OCI-LY3 (cell line): ENCODE measurements at regions not wholly inside any gene's neighbourhood (a gene's known extent, or its start where the extent isn't known, plus 50 kb on each side); places are given as distances from the start of the nearest gene placed in this dataset.

Experiments
- H2AFZ ChIP-seq: fragments of 200-600, 300-600 bp; shearing (Covaris generic); 2 replicates; pipeline ENCODE4 v1.6.0; 2014; ENCODE audit warnings: antibody characterized with exemption, low read depth, low read length
- H3K27ac ChIP-seq: fragments of 200-600, 300-600 bp; sonication (generic); 2 replicates; pipeline ENCODE4 v1.5.1; 2014; ENCODE audit warnings: mild to moderate bottlenecking, low read length, moderate library complexity, mixed read lengths
- H3K27me3 ChIP-seq: fragments of 200-600, 300-600 bp; sonication (generic); 2 replicates; pipeline ENCODE4 v1.6.1; 2014; ENCODE audit warnings: low read depth, low read length, mixed read lengths
- H3K36me3 ChIP-seq: fragments of 200-600, 300-600 bp; sonication (generic); replicated peaks from 2 replicates; pipeline ENCODE3; 2014; ENCODE audit warnings: low read depth, low read length, mixed read lengths
- H3K4me1 ChIP-seq: fragments of 300-600, 200-600 bp; sonication (generic); 2 replicates; pipeline ENCODE4 v1.6.1; 2014; ENCODE audit warnings: low read length, mixed read lengths
- H3K4me2 ChIP-seq: fragments of 200-600, 300-600 bp; sonication (generic); 2 replicates; pipeline ENCODE4 v1.6.1; 2014; ENCODE audit warnings: low read length, mixed read lengths
- H3K4me3 ChIP-seq: fragments of 300-600, 200-600 bp; sonication (generic); 2 replicates; pipeline ENCODE4 v1.5.1; 2014; ENCODE audit warnings: antibody characterized with exemption, mild to moderate bottlenecking, low read length, moderate library complexity
- H3K79me2 ChIP-seq: fragments of 300-600, 200-600 bp; shearing (Covaris generic); 2 replicates; pipeline ENCODE4 v1.6.1; 2014; ENCODE audit warnings: mild to moderate bottlenecking, low read length, mixed read lengths
- H3K9ac ChIP-seq: fragments of 300-600, 200-600 bp; shearing (Covaris generic); 2 replicates; pipeline ENCODE4 v1.6.0; 2014; ENCODE audit warnings: mild to moderate bottlenecking, low read length, moderate library complexity
- H3K9me3 ChIP-seq: fragments of 200-600, 300-600 bp; shearing (Covaris generic); 2 replicates; pipeline ENCODE4 v1.6.1; 2014; ENCODE audit warnings: low read length, mixed read lengths; ENCODE audit not compliant: insufficient read depth
- H4K20me1 ChIP-seq: fragments of 200-600, 300-600 bp; sonication (generic); 2 replicates; pipeline ENCODE4 v1.6.1; 2016; ENCODE audit warnings: low read length, mixed read lengths; ENCODE audit not compliant: insufficient read depth
- EZH2phosphoT487 ChIP-seq: fragments of 200-600 bp; shearing (Covaris generic); IDR thresholded peaks from 2 replicates; pipeline ENCODE4 v1.6.1; 2018; ENCODE audit warnings: antibody characterized with exemption, mixed run types, low read depth
- TF ChIP-seq, protein P1 (sequence below): fragments of 200-600, 300-600 bp; sonication (generic); IDR thresholded peaks from 2 replicates; pipeline ENCODE4 v1.5.1; 2014; ENCODE audit warnings: antibody characterized with exemption, low read length, low read depth

DNA sequence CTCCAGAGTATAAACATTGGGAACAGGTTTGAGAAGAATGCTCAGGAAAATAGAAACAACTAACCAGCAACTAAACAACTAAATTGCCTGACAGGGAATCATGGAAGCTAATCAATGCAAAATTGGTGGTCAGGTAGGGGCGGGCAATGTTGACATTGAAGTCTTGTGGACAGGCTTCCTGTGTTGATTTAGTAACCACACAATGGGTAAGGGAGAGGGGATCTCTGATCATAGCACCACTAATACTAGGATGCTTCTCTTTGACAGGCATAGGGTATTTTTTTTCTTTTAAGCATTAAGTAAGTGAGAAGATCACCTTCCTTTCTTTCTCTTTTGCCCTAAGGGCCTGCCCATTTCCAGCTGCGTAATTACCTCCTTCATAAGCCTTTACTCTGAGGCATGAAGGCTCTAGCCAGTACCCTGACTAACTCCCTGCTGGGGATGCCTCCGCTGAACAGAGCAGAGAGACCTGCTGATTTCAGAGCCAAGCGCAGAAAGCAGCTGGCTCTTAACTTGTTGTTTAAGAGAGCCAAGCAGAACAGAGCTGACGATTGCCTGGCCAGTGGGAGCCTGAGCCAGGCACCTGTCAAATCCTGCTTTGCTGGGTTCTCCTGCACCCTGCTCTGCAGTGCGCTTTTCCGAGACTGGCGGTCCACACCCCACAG is 118.7 kb downstream of the BMP2 start:
- Histone ChIP-seq H3K36me3 (no peaks in the 10 kb centered on the region), H3K9me3 (no peaks in the 10 kb centered on the region), H3K4me3 (no peak overlapping the region), H3K4me1 (no peaks in the 10 kb centered on the region), H2AFZ (no peak overlapping the region), H3K27ac (no peak overlapping the region), H3K27me3 (no peaks in the 10 kb centered on the region), H3K79me2 (no peaks in the 10 kb centered on the region), H3K9ac (no peak overlapping the region), H3K4me2 (no peak overlapping the region), H4K20me1 (no peaks in the 10 kb centered on the region)
- TF ChIP-seq EZH2phosphoT487: no peak
- TF ChIP-seq, protein P1, sequence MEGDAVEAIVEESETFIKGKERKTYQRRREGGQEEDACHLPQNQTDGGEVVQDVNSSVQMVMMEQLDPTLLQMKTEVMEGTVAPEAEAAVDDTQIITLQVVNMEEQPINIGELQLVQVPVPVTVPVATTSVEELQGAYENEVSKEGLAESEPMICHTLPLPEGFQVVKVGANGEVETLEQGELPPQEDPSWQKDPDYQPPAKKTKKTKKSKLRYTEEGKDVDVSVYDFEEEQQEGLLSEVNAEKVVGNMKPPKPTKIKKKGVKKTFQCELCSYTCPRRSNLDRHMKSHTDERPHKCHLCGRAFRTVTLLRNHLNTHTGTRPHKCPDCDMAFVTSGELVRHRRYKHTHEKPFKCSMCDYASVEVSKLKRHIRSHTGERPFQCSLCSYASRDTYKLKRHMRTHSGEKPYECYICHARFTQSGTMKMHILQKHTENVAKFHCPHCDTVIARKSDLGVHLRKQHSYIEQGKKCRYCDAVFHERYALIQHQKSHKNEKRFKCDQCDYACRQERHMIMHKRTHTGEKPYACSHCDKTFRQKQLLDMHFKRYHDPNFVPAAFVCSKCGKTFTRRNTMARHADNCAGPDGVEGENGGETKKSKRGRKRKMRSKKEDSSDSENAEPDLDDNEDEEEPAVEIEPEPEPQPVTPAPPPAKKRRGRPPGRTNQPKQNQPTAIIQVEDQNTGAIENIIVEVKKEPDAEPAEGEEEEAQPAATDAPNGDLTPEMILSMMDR: no peak

DNA sequence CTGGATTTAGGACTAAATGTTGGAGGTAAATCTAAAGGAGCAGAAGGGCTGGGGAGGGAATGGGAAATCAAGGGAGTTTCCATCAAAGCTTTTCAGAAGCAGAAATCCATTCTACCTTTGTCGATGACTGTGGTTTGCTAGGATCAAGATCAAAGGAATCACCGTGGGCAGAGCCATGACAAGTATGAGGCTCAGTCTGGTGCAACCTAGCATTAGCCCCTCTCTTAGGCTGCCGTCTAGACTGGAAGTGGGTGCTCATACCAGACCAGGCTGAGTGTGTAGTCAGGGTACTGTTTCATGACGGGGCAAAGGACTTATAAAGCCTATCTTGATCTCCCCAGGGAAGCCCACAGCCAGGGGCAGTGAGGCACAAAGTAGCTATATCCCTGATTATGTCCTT is 120.5 kb downstream of the BMP2 start:
- Histone ChIP-seq H3K36me3 (no peaks in the 10 kb centered on the region), H3K4me2 (no peak overlapping the region), H4K20me1 (no peaks in the 10 kb centered on the region), H3K4me3 (no peak overlapping the region), H3K27ac (no peak overlapping the region), H3K9me3 (no peaks in the 10 kb centered on the region), H3K27me3 (no peaks in the 10 kb centered on the region), H2AFZ (no peak overlapping the region), H3K9ac (no peak overlapping the region), H3K79me2 (no peaks in the 10 kb centered on the region), H3K4me1 (no peaks in the 10 kb centered on the region)
- no peak for TF ChIP-seq EZH2phosphoT487
- TF ChIP-seq, protein P1: no peak

DNA sequence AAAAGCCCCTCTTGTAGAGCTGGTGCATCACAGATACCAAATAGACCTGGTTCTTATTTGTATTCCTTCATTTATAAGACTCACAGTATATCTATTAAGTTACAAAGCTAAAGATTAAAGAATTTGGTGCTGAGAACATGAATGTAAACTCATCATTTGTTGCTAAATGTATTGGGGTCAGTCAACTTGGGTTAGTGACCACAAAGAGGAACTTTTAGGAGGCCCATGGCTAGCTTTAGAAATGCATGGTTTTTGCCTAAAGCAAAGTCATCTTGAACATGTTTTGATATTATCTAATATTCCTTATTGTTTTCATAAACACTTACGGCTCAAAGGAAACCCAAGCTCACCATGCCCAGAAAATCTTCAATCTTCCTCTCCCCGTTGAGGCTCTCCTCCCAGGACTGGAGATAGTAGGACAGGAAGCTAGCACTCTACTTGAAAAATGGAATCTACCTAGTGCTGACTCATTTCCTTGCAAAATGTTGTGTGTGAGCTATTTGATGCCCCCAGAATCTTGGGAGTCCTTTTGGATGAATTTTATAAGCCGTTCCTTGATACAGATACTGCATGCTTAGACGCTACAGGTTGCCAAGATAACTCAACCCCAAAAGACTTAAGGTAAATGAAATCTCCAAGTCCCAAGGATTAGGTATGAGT is 121.4 kb downstream of the BMP2 start:
- TF ChIP-seq, protein P1: no peak
- no peak for TF ChIP-seq EZH2phosphoT487
- Histone ChIP-seq H2AFZ (no peak overlapping the region), H3K4me2 (no peak overlapping the region), H3K79me2 (no peaks in the 10 kb centered on the region), H3K9me3 (no peaks in the 10 kb centered on the region), H3K4me1 (no peaks in the 10 kb centered on the region), H3K27ac (no peak overlapping the region), H3K4me3 (no peak overlapping the region), H3K27me3 (no peaks in the 10 kb centered on the region), H4K20me1 (no peaks in the 10 kb centered on the region), H3K36me3 (no peaks in the 10 kb centered on the region), H3K9ac (no peak overlapping the region)

DNA sequence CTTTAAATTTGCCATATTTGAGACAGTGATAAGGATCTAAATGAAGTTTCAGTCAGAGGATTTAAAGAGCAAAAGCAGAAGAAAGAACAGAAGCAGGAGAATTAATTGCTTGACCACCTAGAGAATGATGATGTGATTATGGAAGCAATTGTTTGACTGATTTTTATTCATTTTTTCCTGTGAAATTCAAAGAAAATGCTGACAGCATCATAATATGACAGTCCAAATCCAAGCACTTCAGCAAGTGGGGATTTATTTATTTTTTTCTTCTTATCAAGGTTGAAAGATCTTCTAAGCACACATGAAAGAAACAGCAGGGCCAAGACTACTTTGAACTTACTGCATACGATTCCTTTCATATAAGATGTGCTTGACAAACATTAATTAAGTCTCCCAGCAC is 125.2 kb downstream of the BMP2 start:
- H3K27ac ChIP-seq: no peak overlapping the region
- H3K36me3 ChIP-seq: no peaks in the 10 kb centered on the region
- TF ChIP-seq, protein P1: no peak
- no peak for TF ChIP-seq EZH2phosphoT487
- H4K20me1 ChIP-seq: no peaks in the 10 kb centered on the region
- no peak overlapping the region for H2AFZ ChIP-seq
- H3K4me1 ChIP-seq: no peaks in the 10 kb centered on the region
- no peaks in the 10 kb centered on the region for H3K27me3 ChIP-seq
- H3K79me2 ChIP-seq: no peaks in the 10 kb centered on the region
- H3K9ac ChIP-seq: no peak overlapping the region
- H3K9me3 ChIP-seq: no peaks in the 10 kb centered on the region
- H3K4me3 ChIP-seq: no peak overlapping the region
- H3K4me2 ChIP-seq: no peak overlapping the region
